ENCODE measurements at regions not wholly inside any gene's neighbourhood (a gene's known extent, or its start where the extent isn't known, plus 50 kb on each side); places are given as distances from the start of the nearest gene placed in this dataset.

- DNase-seq, result no peak
These were observed 56.7 kb upstream of the SLC7A11 start for GRCh38 chr4:138298866-138299265.

GRCh38 chr4:138298431-138298830, 56.3 kb upstream of the SLC7A11 start:
- no peak for DNase-seq

- DNase-seq, result no peak
These were observed 55.7 kb upstream of the SLC7A11 start for GRCh38 chr4:138297743-138298405.

GRCh38 chr4:138292321-138292720, 50.2 kb upstream of the SLC7A11 start:
- no peak for DNase-seq

Data from CD4-positive, alpha-beta T cell treated with Interleukin-17A for 4 hours (primary cell).